SH-SY5Y (cell line): ENCODE measurements at regions not wholly inside any gene's neighbourhood (a gene's known extent, or its start where the extent isn't known, plus 50 kb on each side); places are given as distances from the start of the nearest gene placed in this dataset.

Source experiments
- GATA2 ChIP-seq: IDR thresholded peaks from 2 replicates; pipeline ENCODE4 v1.6.1; 2011; ENCODE audit warnings: mild to moderate bottlenecking, low read depth, low read length
- GATA3 ChIP-seq: IDR thresholded peaks from 2 replicates; pipeline ENCODE4 v1.6.1; 2011; ENCODE audit warnings: low read depth, mild to moderate bottlenecking, low read length, moderate library complexity

DNA sequence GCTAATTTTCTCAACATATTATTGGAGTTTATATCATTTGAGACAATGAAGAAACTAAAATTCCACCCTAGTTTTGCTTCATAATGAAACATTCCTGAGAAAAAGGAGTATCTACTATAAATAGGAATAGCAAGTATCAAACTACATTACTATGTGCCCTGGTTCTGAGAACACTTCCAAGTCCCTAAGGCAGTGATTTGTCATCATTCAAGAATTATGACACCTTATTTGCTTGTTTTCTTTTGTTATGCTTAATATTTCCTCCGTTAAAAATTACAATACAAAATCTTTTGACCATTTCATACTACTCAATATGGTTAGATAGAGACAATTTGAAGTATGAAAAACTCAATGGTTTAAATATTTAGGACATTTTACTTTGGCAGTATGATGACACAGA is 707.8 kb upstream of the GOLIM4 start:
- TF ChIP-seq GATA2 (no peak), GATA3 (no peak)
